ENCODE measurements at regions not wholly inside any gene's neighbourhood (a gene's known extent, or its start where the extent isn't known, plus 50 kb on each side); places are given as distances from the start of the nearest gene placed in this dataset.
"Not testable (repeated sequence)": the region's sequence is repeated elsewhere in the genome, so short reads cannot be mapped to it uniquely, and the experiment has no call there.

- TF ChIP-seq CTCF (IDR thresholded peaks at IDR 0.05); ZFX (IDR thresholded peaks at IDR 0.05; ENCODE audit: borderline replicate concordance): not testable (repeated sequence)
Observed at GRCh38 chr21:9733761-9734558, 787.4 kb upstream of the TPTE start.
